ENCODE measurements at regions not wholly inside any gene's neighbourhood (a gene's known extent, or its start where the extent isn't known, plus 50 kb on each side); places are given as distances from the start of the nearest gene placed in this dataset.

DNA sequence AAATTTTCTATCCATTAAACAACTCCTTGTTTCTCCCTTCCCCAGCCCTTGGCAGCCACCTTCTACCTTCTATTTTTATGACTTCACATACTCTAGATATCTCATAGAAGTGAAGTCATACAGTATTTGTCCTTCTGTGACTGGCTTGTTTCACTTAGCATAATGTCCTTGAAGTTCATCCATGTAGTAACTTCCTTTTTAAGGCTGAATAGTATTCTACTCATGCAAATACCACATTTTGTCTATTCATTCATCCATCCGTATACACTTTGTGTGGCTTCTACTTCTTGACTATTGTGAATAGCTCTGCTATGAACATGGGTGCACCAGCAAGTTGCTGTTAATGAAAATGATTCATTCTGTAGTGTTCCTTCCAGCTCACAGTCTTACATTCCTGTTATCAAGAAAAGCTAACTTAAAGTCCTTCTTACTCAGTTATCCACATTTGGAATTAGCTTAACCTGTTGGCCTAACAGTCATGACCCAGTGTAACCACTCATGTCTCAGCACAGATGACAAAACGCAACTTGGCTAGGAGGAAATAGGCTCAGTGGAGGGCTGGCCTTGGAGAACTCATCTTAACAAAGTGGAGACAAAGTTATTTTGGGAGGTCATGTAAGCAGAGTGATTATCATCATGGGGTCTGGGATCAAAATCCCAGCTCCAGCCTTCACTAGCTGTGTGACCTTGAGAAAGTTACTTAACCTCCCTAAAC lies 129.7 kb upstream of the MAP3K1 start:
- TF ChIP-seq, protein P1, sequence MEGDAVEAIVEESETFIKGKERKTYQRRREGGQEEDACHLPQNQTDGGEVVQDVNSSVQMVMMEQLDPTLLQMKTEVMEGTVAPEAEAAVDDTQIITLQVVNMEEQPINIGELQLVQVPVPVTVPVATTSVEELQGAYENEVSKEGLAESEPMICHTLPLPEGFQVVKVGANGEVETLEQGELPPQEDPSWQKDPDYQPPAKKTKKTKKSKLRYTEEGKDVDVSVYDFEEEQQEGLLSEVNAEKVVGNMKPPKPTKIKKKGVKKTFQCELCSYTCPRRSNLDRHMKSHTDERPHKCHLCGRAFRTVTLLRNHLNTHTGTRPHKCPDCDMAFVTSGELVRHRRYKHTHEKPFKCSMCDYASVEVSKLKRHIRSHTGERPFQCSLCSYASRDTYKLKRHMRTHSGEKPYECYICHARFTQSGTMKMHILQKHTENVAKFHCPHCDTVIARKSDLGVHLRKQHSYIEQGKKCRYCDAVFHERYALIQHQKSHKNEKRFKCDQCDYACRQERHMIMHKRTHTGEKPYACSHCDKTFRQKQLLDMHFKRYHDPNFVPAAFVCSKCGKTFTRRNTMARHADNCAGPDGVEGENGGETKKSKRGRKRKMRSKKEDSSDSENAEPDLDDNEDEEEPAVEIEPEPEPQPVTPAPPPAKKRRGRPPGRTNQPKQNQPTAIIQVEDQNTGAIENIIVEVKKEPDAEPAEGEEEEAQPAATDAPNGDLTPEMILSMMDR (conservative IDR thresholded peaks at IDR 0.05; ENCODE audit: low read length), result no peak
- no peak for TF ChIP-seq EZH2phosphoT487 (IDR thresholded peaks at IDR 0.05; ENCODE audit: borderline replicate concordance)

All from Loucy (cell line).